KMS-11 (cell line): ENCODE measurements at regions not wholly inside any gene's neighbourhood (a gene's known extent, or its start where the extent isn't known, plus 50 kb on each side); places are given as distances from the start of the nearest gene placed in this dataset.

Source experiments
- H2AFZ ChIP-seq: fragments of 200-600 bp; sonication (generic); 2 replicates; pipeline ENCODE4 v1.6.1; 2016; ENCODE audit warnings: antibody characterized with exemption, mixed run types, low read depth
- H3K27ac ChIP-seq: fragments of 200-600 bp; sonication (generic); 2 replicates; pipeline ENCODE4 v1.6.1; 2016; ENCODE audit warnings: mild to moderate bottlenecking, mixed run types
- H3K27me3 ChIP-seq: fragments of 200-600 bp; sonication (generic); 2 replicates; pipeline ENCODE4 v1.6.1; 2017; ENCODE audit warnings: mild to moderate bottlenecking, low read depth, mixed run types, moderate library complexity; ENCODE audit not compliant: insufficient read depth
- H3K36me3 ChIP-seq: fragments of 200-600 bp; sonication (generic); 2 replicates; pipeline ENCODE4 v1.6.1; 2017; ENCODE audit warnings: mild to moderate bottlenecking, mixed run types; ENCODE audit not compliant: insufficient read depth
- H3K4me1 ChIP-seq: fragments of 200-600 bp; sonication (generic); 2 replicates; pipeline ENCODE4 v1.6.1; 2016; ENCODE audit warnings: mild to moderate bottlenecking, low read depth, mixed run types; ENCODE audit not compliant: poor library complexity, severe bottlenecking
- H3K4me2 ChIP-seq: fragments of 200-600 bp; sonication (generic); 2 replicates; pipeline ENCODE4 v1.7.0; 2016; ENCODE audit warnings: mild to moderate bottlenecking, mixed run types
- H3K4me3 ChIP-seq: fragments of 200-600 bp; sonication (generic); IDR thresholded peaks from 2 replicates; pipeline ENCODE4 v1.6.1; 2017; ENCODE audit warnings: low read depth, low read length, mixed read lengths; ENCODE audit not compliant: insufficient read depth
- H3K79me2 ChIP-seq: fragments of 200-600 bp; sonication (generic); 2 replicates; pipeline ENCODE4 v1.6.1; 2016; ENCODE audit warnings: low read depth, mixed run types; ENCODE audit not compliant: insufficient read depth
- H3K9ac ChIP-seq: fragments of 200-600 bp; sonication (generic); 2 replicates; pipeline ENCODE4 v1.6.1; 2016; ENCODE audit warnings: mild to moderate bottlenecking, mixed run types
- H4K20me1 ChIP-seq: fragments of 200-600 bp; sonication (generic); 2 replicates; pipeline ENCODE4 v1.6.1; 2016; ENCODE audit warnings: mild to moderate bottlenecking, mixed run types; ENCODE audit not compliant: insufficient read depth
- TF ChIP-seq, protein P1 (sequence below): fragments of 200-600 bp; sonication (generic); conservative IDR thresholded peaks from 2 replicates; pipeline ENCODE4 v1.6.1; 2017; ENCODE audit warnings: low read depth, mild to moderate bottlenecking, antibody characterized with exemption, low read length, moderate library complexity, mixed read lengths

GRCh38 chr2:183984871-183985270 is 613.5 kb upstream of the ZNF804A start:
- Histone ChIP-seq H3K27me3 (no peaks in the 10 kb centered on the region), H3K79me2 (no peaks in the 10 kb centered on the region), H4K20me1 (no peaks in the 10 kb centered on the region), H2AFZ (no peak overlapping the region), H3K27ac (no peak overlapping the region), H3K4me3 (no peak overlapping the region), H3K4me2 (no peak overlapping the region), H3K9ac (no peak overlapping the region), H3K4me1 (no peaks in the 10 kb centered on the region), H3K36me3 (no peaks in the 10 kb centered on the region)
- TF ChIP-seq, protein P1, sequence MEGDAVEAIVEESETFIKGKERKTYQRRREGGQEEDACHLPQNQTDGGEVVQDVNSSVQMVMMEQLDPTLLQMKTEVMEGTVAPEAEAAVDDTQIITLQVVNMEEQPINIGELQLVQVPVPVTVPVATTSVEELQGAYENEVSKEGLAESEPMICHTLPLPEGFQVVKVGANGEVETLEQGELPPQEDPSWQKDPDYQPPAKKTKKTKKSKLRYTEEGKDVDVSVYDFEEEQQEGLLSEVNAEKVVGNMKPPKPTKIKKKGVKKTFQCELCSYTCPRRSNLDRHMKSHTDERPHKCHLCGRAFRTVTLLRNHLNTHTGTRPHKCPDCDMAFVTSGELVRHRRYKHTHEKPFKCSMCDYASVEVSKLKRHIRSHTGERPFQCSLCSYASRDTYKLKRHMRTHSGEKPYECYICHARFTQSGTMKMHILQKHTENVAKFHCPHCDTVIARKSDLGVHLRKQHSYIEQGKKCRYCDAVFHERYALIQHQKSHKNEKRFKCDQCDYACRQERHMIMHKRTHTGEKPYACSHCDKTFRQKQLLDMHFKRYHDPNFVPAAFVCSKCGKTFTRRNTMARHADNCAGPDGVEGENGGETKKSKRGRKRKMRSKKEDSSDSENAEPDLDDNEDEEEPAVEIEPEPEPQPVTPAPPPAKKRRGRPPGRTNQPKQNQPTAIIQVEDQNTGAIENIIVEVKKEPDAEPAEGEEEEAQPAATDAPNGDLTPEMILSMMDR = no peak

DNA sequence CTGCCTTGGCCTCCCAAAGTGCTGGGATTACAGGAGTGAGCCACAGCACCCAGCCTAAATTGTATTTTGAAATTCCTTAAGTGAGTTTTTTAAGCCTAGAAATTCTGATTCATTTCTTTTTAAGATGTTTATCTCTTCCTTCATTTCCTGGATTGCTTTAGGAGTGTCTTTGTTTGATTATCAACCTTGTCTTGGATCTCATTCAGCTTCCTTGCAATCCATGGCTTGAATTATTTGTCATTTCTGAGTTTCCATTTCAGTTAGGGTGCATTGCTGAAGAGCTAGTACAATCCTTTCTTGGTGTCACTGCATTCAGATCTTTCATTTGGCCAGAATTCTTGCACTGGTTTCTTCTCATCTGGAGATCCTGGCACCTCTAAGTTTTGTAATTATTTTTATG is 606.4 kb upstream of the ZNF804A start:
- H3K4me2 ChIP-seq = no peak overlapping the region
- no peak overlapping the region for H3K9ac ChIP-seq
- H4K20me1 ChIP-seq = no peaks in the 10 kb centered on the region
- no peaks in the 10 kb centered on the region for H3K27me3 ChIP-seq
- no peaks in the 10 kb centered on the region for H3K79me2 ChIP-seq
- TF ChIP-seq, protein P1 = no peak
- no peaks in the 10 kb centered on the region for H3K36me3 ChIP-seq
- no peak overlapping the region for H2AFZ ChIP-seq
- no peak overlapping the region for H3K27ac ChIP-seq
- no peak overlapping the region for H3K4me3 ChIP-seq
- peaks cover 42% of the 10 kb centered on the region for H3K4me1 ChIP-seq

DNA sequence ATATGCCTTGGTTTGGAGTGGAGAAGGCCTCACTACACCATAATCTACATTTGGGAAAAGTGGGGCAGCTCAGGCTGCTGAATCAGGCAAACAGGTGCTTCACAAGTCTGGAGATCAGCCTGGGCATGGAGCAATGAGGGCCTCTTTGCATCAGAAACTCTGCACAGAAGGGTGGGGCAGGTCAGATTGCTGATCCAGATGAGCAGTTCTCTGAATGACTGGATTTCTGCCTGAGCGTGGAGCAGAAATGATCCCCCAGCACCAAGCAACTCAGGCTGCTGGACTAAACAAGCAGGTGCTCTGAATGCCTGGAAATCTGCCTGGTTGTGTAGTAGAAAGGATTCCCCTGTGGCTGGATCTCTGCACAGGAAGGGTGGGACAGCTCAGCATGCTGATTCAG is 605.3 kb upstream of the ZNF804A start:
- no peaks in the 10 kb centered on the region for H3K27me3 ChIP-seq
- TF ChIP-seq, protein P1 = no peak
- peaks cover 53% of the 10 kb centered on the region for H3K4me1 ChIP-seq
- H3K4me3 ChIP-seq = no peak overlapping the region
- no peaks in the 10 kb centered on the region for H3K36me3 ChIP-seq
- H4K20me1 ChIP-seq = no peaks in the 10 kb centered on the region
- no peak overlapping the region for H3K4me2 ChIP-seq
- no peak overlapping the region for H3K9ac ChIP-seq
- H2AFZ ChIP-seq = no peak overlapping the region
- H3K27ac ChIP-seq = no peak overlapping the region
- no peaks in the 10 kb centered on the region for H3K79me2 ChIP-seq

DNA sequence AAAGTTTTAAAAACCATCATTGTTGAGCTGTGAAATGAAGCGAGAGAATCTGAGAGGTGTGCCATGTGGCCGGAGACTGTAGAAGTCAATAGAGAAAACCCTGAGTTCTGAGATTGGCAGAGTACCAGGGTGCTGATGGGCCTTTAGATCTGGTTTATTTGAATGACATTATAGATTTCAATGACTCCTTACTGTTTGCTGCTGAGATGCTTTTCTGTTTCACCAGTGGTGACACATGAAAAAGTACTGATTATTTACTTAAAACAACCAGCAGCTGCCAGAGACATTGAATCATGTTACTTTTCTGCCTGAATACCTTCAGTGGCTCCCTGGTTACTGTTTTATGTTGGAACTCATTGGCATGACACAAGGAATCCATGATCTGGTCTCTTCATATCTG is 602.7 kb upstream of the ZNF804A start:
- no peak overlapping the region for H2AFZ ChIP-seq
- no peak overlapping the region for H3K9ac ChIP-seq
- H3K4me2 ChIP-seq = peak overlapping the region; percentile 58; the same call in 1 of the 2 replicates
- H4K20me1 ChIP-seq = no peaks in the 10 kb centered on the region
- H3K4me3 ChIP-seq = no peak overlapping the region
- no peaks in the 10 kb centered on the region for H3K27me3 ChIP-seq
- H3K36me3 ChIP-seq = no peaks in the 10 kb centered on the region
- no peaks in the 10 kb centered on the region for H3K79me2 ChIP-seq
- H3K27ac ChIP-seq = no peak overlapping the region
- peaks cover 73% of the 10 kb centered on the region for H3K4me1 ChIP-seq
- TF ChIP-seq, protein P1 = no peak
